Fibroblast of pulmonary artery (primary cell): ENCODE measurements at regions not wholly inside any gene's neighbourhood (a gene's known extent, or its start where the extent isn't known, plus 50 kb on each side); places are given as distances from the start of the nearest gene placed in this dataset.

Experiments
- DNase-seq: peaks from one replicate; pipeline ENCODE4 v3.0.0-alpha.2; 2010; ENCODE audit warnings: low read depth
- H3K4me3 ChIP-seq: replicated peaks from 2 replicates; pipeline ENCODE4 v1.5.1; 2011; ENCODE audit warnings: low read depth, mild to moderate bottlenecking, control low read depth, low read length, moderate library complexity
- TF ChIP-seq, protein P1 (sequence below): IDR thresholded peaks from 2 replicates; pipeline ENCODE4 v1.5.1; 2011; ENCODE audit warnings: mild to moderate bottlenecking, control low read depth, low read length, inconsistent platforms; ENCODE audit errors: missing control alignments

DNA sequence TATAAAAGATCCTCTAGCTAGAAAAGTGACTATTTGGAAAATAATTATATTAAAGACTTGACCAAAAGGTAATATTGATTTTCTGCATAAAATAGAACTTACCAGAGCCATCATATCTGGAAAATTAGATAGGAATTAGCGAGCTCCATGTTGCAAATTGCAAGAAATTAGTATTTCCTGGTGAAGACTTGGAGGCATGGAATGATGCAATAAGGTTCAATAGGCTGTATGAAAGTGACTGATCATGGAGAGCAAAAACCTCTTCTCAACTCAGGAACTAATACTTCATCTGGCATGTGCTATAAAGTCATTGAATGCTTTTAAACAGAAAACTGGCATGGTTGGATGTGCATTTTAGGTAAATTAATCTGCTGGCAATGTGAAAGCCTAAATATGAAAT, 66.3 kb upstream of the UFM1 start:
- no peak overlapping the region for H3K4me3 ChIP-seq
- TF ChIP-seq, protein P1, sequence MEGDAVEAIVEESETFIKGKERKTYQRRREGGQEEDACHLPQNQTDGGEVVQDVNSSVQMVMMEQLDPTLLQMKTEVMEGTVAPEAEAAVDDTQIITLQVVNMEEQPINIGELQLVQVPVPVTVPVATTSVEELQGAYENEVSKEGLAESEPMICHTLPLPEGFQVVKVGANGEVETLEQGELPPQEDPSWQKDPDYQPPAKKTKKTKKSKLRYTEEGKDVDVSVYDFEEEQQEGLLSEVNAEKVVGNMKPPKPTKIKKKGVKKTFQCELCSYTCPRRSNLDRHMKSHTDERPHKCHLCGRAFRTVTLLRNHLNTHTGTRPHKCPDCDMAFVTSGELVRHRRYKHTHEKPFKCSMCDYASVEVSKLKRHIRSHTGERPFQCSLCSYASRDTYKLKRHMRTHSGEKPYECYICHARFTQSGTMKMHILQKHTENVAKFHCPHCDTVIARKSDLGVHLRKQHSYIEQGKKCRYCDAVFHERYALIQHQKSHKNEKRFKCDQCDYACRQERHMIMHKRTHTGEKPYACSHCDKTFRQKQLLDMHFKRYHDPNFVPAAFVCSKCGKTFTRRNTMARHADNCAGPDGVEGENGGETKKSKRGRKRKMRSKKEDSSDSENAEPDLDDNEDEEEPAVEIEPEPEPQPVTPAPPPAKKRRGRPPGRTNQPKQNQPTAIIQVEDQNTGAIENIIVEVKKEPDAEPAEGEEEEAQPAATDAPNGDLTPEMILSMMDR: no peak
- no peak for DNase-seq

DNA sequence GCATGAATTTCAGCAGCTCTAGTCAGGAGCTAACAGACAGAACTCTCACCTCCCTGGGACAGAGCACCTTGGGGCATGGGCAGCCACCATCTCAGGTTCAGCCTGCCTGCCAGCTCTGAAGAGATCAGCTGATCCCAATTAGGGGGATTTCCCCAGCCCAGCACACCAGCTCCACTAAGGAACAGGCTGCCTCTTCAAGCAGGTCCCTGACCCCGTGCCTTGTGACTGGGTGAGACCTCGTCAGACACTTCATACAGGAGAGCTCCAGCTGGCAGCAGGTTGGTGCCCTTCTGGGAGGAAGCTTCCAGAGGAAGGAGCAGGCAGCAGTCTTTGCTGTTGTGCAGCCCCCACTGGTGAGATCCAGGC, 84.5 kb upstream of the UFM1 start:
- DNase-seq: no peak
- H3K4me3 ChIP-seq: no peak overlapping the region
- TF ChIP-seq, protein P1: no peak

DNA sequence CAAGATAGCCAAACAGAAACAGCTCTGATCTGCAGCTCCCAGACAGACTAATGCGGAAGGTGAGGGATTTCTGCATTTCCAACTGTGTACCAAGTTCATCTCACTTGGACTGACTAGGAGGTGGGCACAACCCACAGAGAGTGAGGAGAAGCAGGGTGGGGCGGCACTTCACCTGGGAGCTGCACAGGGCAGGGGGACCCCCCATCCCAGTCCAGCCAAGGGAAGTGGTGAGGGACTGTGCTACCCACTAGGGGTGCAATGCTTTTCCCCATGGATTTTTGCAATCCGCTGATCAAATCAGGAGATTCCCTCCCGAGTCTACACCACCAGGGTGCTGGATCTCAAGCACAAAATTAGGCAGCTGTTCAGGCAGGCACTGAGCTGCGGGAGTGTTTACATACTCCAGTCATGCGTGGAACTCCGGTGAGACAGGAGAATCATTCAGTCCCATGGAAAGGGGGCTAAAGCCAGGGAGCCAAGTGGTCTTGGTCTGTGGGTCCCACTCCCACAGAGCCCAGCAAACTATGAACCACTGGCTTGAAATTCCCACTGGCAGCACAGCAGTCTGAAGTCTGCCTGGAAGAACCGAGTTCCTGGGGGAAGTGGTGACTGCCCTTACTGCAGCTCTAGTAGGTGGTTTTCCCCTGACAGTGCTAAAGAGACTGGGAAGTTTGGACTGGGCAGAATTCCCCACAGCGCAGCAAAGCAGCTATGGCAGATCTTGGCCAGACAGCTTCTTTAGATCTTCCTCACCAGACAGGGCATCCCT, 85.1 kb upstream of the UFM1 start:
- TF ChIP-seq, protein P1: no peak
- no peak for DNase-seq
- no peak overlapping the region for H3K4me3 ChIP-seq

DNA sequence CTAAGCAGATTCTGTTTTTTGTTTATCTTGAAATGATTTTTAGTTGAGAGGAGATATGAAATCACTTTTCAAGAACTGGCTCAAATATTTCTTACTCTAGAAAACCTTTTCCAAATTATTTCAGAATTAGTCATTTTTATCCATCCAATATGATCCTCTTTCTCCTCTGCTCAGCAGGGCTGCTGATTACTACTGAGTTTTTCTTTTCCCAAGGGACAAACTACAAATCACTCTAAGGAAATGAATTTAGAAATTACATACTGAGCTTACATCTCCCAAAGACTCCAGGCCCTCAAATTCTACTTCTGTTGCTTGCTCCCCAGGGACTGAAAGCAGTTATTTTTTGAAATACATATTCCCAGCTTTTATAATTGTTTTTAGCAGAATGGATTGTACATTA, 87.4 kb upstream of the UFM1 start:
- DNase-seq: peak; percentile 55
- TF ChIP-seq, protein P1: no peak
- no peak overlapping the region for H3K4me3 ChIP-seq

DNA sequence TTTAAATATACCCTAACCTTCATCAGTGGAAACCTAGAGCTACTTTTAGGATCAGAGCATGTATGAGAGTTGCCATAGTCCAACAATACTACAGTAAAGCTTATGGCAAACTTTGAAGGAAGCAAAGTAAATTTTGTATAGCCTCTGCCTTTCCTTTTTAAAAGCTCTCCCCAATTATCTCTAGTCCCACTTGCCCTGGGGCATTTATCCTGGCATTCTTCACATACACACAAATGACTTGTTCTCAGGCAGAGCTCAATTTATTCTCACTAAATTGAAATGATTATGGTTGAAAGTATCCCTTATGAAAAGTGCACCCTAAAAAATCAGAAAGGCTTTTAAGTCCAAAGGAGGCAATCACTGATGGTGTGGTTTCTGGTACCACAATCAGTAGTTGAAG, 94.1 kb upstream of the UFM1 start:
- no peak for DNase-seq
- H3K4me3 ChIP-seq: no peak overlapping the region
- TF ChIP-seq, protein P1: no peak

DNA sequence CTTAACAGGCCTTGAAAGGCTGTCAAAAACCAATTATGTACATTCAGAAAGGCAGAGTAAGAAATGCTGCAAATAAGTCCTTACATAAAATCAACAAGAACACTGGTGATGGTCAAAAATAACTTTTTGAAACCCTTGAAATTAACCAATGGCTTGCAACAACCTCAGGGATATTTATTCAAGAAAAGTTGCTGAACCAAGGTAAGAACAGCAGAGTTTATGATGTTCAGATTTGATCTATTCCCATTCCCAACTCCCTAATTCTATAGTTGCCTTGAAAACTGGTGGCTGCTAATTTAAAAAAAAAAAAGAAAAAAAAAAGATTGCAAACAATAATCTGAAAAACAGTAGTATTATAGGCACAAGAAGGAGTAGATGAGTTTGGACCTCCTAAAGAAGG, 109.8 kb upstream of the UFM1 start:
- H3K4me3 ChIP-seq: no peak overlapping the region
- DNase-seq: no peak
- TF ChIP-seq, protein P1: no peak

DNA sequence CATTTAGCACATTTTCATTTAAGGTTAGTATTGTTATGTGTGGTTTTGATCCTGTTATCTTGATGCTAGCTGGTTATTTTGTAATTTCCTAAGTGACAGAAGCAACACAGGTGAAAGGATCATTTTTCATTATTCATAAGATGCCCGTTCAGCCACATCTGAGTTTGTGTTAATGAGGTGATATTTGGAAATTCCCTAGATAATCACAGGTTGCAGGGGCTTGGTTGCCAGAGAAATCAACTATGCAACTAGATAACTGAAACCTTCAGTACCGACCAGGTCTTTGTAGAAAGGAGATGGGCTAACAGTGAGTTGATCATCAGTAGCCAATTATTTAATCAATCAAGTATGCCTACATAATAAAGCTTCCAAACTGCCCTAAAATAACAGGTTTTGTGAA, 121.3 kb upstream of the UFM1 start:
- no peak overlapping the region for H3K4me3 ChIP-seq
- DNase-seq: no peak
- TF ChIP-seq, protein P1: no peak
